ENCODE measurements at regions not wholly inside any gene's neighbourhood (a gene's known extent, or its start where the extent isn't known, plus 50 kb on each side); places are given as distances from the start of the nearest gene placed in this dataset.

GRCh38 chr20:7029019-7029418 is 261.5 kb downstream of the BMP2 start:
- H4K20me1 ChIP-seq (ENCODE audit: insufficient read depth, low read length), result no peaks in the 10 kb centered on the region
- peaks cover 73% of the 10 kb centered on the region for H3K9me3 ChIP-seq (ENCODE audit: low read length)
- 2% methylated on average over 4 of the region's 4 CpGs for WGBS (ENCODE audit: low lambda C conversion rate)
- FAIRE-seq (no peak), ATAC-seq (no peak), DNase-seq (ENCODE audit: low spot score) (no peak)
- H3K4me2 ChIP-seq (ENCODE audit: low read depth, low read length), result no peak overlapping the region
- no TSS peak for BruUV-seq (replicated peaks)
- in situ Hi-C loops (cut with HindIII; ENCODE audit: extremely low pct_ligation_motif_present, low pct_unique_long_range_greater_than_20kb) (no loop called here), intact Hi-C loops (cut with micrococcal nuclease; ENCODE audit: unreplicated experiment) (no loop called here)
- H3K36me3 ChIP-seq (replicated peaks in 1 of 2; ENCODE audit: control insufficient read depth in 1 of 2, insufficient read depth in 2 of 2, low read length in 2 of 2), result no peaks in the 10 kb centered on the region
- H3K9ac ChIP-seq (ENCODE audit: insufficient read depth, low read depth, low read length), result no peak overlapping the region
- no peak overlapping the region for H2AFZ ChIP-seq (ENCODE audit: low read length)
- no peak overlapping the region for H3K4me3 ChIP-seq (replicated peaks in 1 of 3; ENCODE audit: insufficient read depth in 1 of 3, low read depth in 2 of 3, low read length in 3 of 3)
- no peaks in the 10 kb centered on the region for H3K4me1 ChIP-seq (ENCODE audit: insufficient read depth, low read length)
- TF ChIP-seq PHF5A (CRISPR knock-in tag; IDR thresholded peaks at IDR 0.05; ENCODE audit: low read depth, unreplicated experiment) (no peak), TMF1 (CRISPR knock-in tag; IDR thresholded peaks at IDR 0.05; ENCODE audit: low read depth) (no peak), HOXD1 (CRISPR knock-in tag; IDR thresholded peaks at IDR 0.05) (no peak), ZNF572 (CRISPR knock-in tag; IDR thresholded peaks at IDR 0.05) (no peak), HMGXB4 (CRISPR knock-in tag; IDR thresholded peaks at IDR 0.05; ENCODE audit: borderline replicate concordance in 1 of 2, low read depth in 1 of 2) (no peak), ZNF441 (CRISPR knock-in tag; IDR thresholded peaks at IDR 0.05; ENCODE audit: borderline replicate concordance) (no peak), MLXIP (CRISPR knock-in tag; IDR thresholded peaks at IDR 0.05; ENCODE audit: borderline replicate concordance) (no peak), HNF1B (CRISPR knock-in tag; IDR thresholded peaks at IDR 0.05) (no peak), NFRKB (IDR thresholded peaks at IDR 0.05) (no peak), NRL (CRISPR knock-in tag; IDR thresholded peaks at IDR 0.05; ENCODE audit: borderline replicate concordance) (no peak), CHCHD3 (CRISPR knock-in tag; IDR thresholded peaks at IDR 0.05) (no peak), EHMT2 (IDR thresholded peaks at IDR 0.05; ENCODE audit: borderline replicate concordance, low read depth, low read length) (no peak), PRDM4 (CRISPR knock-in tag; IDR thresholded peaks at IDR 0.05; ENCODE audit: borderline replicate concordance) (no peak), MEIS2 (CRISPR knock-in tag; IDR thresholded peaks at IDR 0.05) (no peak), ZNF256 (CRISPR knock-in tag; conservative IDR thresholded peaks at IDR 0.05) (no peak), TBL1XR1 (IDR thresholded peaks at IDR 0.05; ENCODE audit: borderline replicate concordance, low read length, partially characterized antibody) (no peak), RARA (CRISPR knock-in tag; IDR thresholded peaks at IDR 0.05) (no peak)
- H3K27me3 ChIP-seq (ENCODE audit: control insufficient read depth in 1 of 2, insufficient read depth in 2 of 2, low read length in 2 of 2), result no peaks in the 10 kb centered on the region
- ChIA-PET CTCF (ENCODE audit: low intra/inter-chr PET ratio, low total read pairs) (no interaction called here), POLR2A (no interaction called here)
- no peaks in the 10 kb centered on the region for H3K79me2 ChIP-seq (ENCODE audit: insufficient read depth, low read length)
- no peak overlapping the region for H3K27ac ChIP-seq (ENCODE audit: extremely low read length, insufficient read depth, low read length)
